ENCODE measurements at regions not wholly inside any gene's neighbourhood (a gene's known extent, or its start where the extent isn't known, plus 50 kb on each side); places are given as distances from the start of the nearest gene placed in this dataset.

GRCh38 chr12:88401155-88401554 lies 179.1 kb downstream of the KITLG start:
- H3K27me3 Mint-ChIP-seq (ENCODE audit: insufficient read depth, unreplicated experiment), result no peaks in the 10 kb centered on the region
- POLR2A ChIA-PET, result interaction anchor here (0.6 to 2.4 kb wide), 9 partner anchors 10 to 952 kb away, joined by 3 to 7 read pairs (median 3); partner anchors contain the start of gene KITLG
- no peaks in the 10 kb centered on the region for H3K36me3 Mint-ChIP-seq (ENCODE audit: insufficient read depth, unreplicated experiment)
- H3K4me1 Mint-ChIP-seq (ENCODE audit: insufficient read depth, unreplicated experiment), result peaks cover 14% of the 10 kb centered on the region
- BruUV-seq (replicated peaks), result no TSS peak
- no peak for TF ChIP-seq CTCF (IDR thresholded peaks at IDR 0.05; ENCODE audit: unreplicated experiment)
- intact Hi-C loops (cut with micrococcal nuclease), result no loop called here
- H3K9me3 Mint-ChIP-seq (ENCODE audit: unreplicated experiment), result peaks cover 13% of the 10 kb centered on the region
- H3K4me3 Mint-ChIP-seq (ENCODE audit: unreplicated experiment), result peak overlapping the region; percentile 62
- CTCF ChIA-PET, result interaction anchor here (1.1 kb wide), 1 partner anchor 101 kb away, joined by 3 read pairs; no protein-coding TSS in a partner anchor
- peak; percentile 53 for DNase-seq (ENCODE audit: unreplicated experiment)
- H3K27ac Mint-ChIP-seq (ENCODE audit: low read depth, unreplicated experiment), result peak overlapping the region; percentile 41

GRCh38 chr12:88406905-88407304 lies 173.4 kb downstream of the KITLG start:
- CTCF ChIA-PET, result no interaction called here
- no TSS peak for BruUV-seq (replicated peaks)
- DNase-seq (ENCODE audit: unreplicated experiment), result no peak
- Mint-ChIP-seq H3K36me3 (ENCODE audit: insufficient read depth, unreplicated experiment) (no peaks in the 10 kb centered on the region), H3K27me3 (ENCODE audit: insufficient read depth, unreplicated experiment) (no peaks in the 10 kb centered on the region), H3K9me3 (ENCODE audit: unreplicated experiment) (peaks cover 6% of the 10 kb centered on the region), H3K27ac (ENCODE audit: low read depth, unreplicated experiment) (no peak overlapping the region), H3K4me3 (ENCODE audit: unreplicated experiment) (no peak overlapping the region), H3K4me1 (ENCODE audit: insufficient read depth, unreplicated experiment) (peaks cover 9% of the 10 kb centered on the region)
- intact Hi-C loops (cut with micrococcal nuclease), result no loop called here
- POLR2A ChIA-PET, result no interaction called here
- TF ChIP-seq CTCF (IDR thresholded peaks at IDR 0.05; ENCODE audit: unreplicated experiment), result no peak

- TF ChIP-seq CTCF (IDR thresholded peaks at IDR 0.05; ENCODE audit: unreplicated experiment), result no peak
- no peak overlapping the region for H3K4me3 Mint-ChIP-seq (ENCODE audit: unreplicated experiment)
- ChIA-PET CTCF (no interaction called here), POLR2A (interaction anchor here (1.0 to 1.6 kb wide), 3 partner anchors 9 to 34 kb away, joined by 3 to 4 read pairs (median 3); no protein-coding TSS in a partner anchor)
- no peak for DNase-seq (ENCODE audit: unreplicated experiment)
- H3K9me3 Mint-ChIP-seq (ENCODE audit: unreplicated experiment), result no peaks in the 10 kb centered on the region
- intact Hi-C loops (cut with micrococcal nuclease), result no loop called here
- H3K27me3 Mint-ChIP-seq (ENCODE audit: insufficient read depth, unreplicated experiment), result no peaks in the 10 kb centered on the region
- BruUV-seq (replicated peaks), result no TSS peak
- H3K27ac Mint-ChIP-seq (ENCODE audit: low read depth, unreplicated experiment), result no peak overlapping the region
- H3K4me1 Mint-ChIP-seq (ENCODE audit: insufficient read depth, unreplicated experiment), result peaks cover 9% of the 10 kb centered on the region
- no peaks in the 10 kb centered on the region for H3K36me3 Mint-ChIP-seq (ENCODE audit: insufficient read depth, unreplicated experiment)
These were observed 171.4 kb downstream of the KITLG start for GRCh38 chr12:88408823-88409222.

GRCh38 chr12:88409257-88409656 lies 171.0 kb downstream of the KITLG start:
- Mint-ChIP-seq H3K4me3 (ENCODE audit: unreplicated experiment) (no peak overlapping the region), H3K27ac (ENCODE audit: low read depth, unreplicated experiment) (no peak overlapping the region), H3K27me3 (ENCODE audit: insufficient read depth, unreplicated experiment) (no peaks in the 10 kb centered on the region), H3K4me1 (ENCODE audit: insufficient read depth, unreplicated experiment) (peaks cover 9% of the 10 kb centered on the region), H3K9me3 (ENCODE audit: unreplicated experiment) (no peaks in the 10 kb centered on the region), H3K36me3 (ENCODE audit: insufficient read depth, unreplicated experiment) (no peaks in the 10 kb centered on the region)
- ChIA-PET CTCF (no interaction called here), POLR2A (interaction anchor here (1.0 to 1.6 kb wide), 3 partner anchors 9 to 35 kb away, joined by 3 to 4 read pairs (median 3); no protein-coding TSS in a partner anchor)
- intact Hi-C loops (cut with micrococcal nuclease), result no loop called here
- no peak for TF ChIP-seq CTCF (IDR thresholded peaks at IDR 0.05; ENCODE audit: unreplicated experiment)
- DNase-seq (ENCODE audit: unreplicated experiment), result no peak
- BruUV-seq (replicated peaks), result no TSS peak
